GM12875 (cell line): ENCODE measurements at regions not wholly inside any gene's neighbourhood (a gene's known extent, or its start where the extent isn't known, plus 50 kb on each side); places are given as distances from the start of the nearest gene placed in this dataset.

ENCODE experiments used
- H3K4me3 ChIP-seq: one replicate; pipeline ENCODE4 v1.5.1; 2011; ENCODE audit warnings: low read depth, low read length, control low read depth
- CTCF ChIP-seq: IDR thresholded peaks from 2 replicates; pipeline ENCODE4 v1.5.1; 2011; ENCODE audit warnings: low read depth, mild to moderate bottlenecking, control low read depth, inconsistent platforms, low read length, moderate library complexity, borderline replicate concordance; ENCODE audit not compliant: insufficient read depth

- TF ChIP-seq CTCF, result no peak
- no peak overlapping the region for H3K4me3 ChIP-seq
Observed at GRCh38 chr1:198860371-198860770, 221.5 kb downstream of the PTPRC start.

GRCh38 chr1:198861636-198862035, 222.8 kb downstream of the PTPRC start:
- no peak for TF ChIP-seq CTCF
- no peak overlapping the region for H3K4me3 ChIP-seq

- H3K4me3 ChIP-seq, result no peak overlapping the region
- no peak for TF ChIP-seq CTCF
Observed at GRCh38 chr1:198864695-198865094, 225.9 kb downstream of the PTPRC start.

GRCh38 chr1:198865319-198865718, 226.5 kb downstream of the PTPRC start:
- no peak for TF ChIP-seq CTCF
- no peak overlapping the region for H3K4me3 ChIP-seq

GRCh38 chr1:198867182-198867581, 228.3 kb downstream of the PTPRC start:
- no peak for TF ChIP-seq CTCF
- no peak overlapping the region for H3K4me3 ChIP-seq

- no peak for TF ChIP-seq CTCF
- no peak overlapping the region for H3K4me3 ChIP-seq
Observed at GRCh38 chr1:198873696-198874230, 234.9 kb downstream of the PTPRC start.

GRCh38 chr1:198876371-198876871, 237.6 kb downstream of the PTPRC start:
- no peak overlapping the region for H3K4me3 ChIP-seq
- TF ChIP-seq CTCF, result no peak
